Fibroblast of gingiva (primary cell): ENCODE measurements at regions not wholly inside any gene's neighbourhood (a gene's known extent, or its start where the extent isn't known, plus 50 kb on each side); places are given as distances from the start of the nearest gene placed in this dataset.
A peak's percentile ranks its signal among the peaks of the same experiment; 100 is the strongest.

ENCODE experiments used
- DNase-seq: peaks from one replicate; pipeline ENCODE4 v3.0.0-alpha.2; 2011; ENCODE audit warnings: low read depth

GRCh38 chr4:30783751-30784150 lies 63.6 kb downstream of the PCDH7 start:
- no peak for DNase-seq

DNA sequence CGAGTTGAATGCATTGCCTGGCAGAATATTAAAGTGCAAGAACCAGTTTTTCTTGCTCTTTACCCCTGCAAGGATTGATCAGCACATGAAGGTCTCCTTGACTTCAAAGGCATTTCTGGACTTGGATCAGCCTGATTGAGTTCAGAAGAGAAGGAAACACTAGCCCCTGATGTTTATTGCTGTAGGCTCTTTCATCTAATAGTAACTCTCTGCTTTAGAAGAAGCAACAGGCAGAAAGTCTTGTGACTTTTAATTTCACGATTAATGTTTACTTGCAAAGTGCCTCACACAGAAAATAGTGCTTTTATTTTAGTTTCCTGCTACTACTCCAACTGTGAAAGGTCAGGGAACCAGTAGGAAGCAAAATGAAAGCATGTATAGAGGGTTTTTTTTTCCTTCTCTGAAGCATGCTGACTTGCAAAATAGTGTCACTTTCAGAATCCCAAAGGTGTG lies 69.1 kb downstream of the PCDH7 start:
- DNase-seq: no peak

DNA sequence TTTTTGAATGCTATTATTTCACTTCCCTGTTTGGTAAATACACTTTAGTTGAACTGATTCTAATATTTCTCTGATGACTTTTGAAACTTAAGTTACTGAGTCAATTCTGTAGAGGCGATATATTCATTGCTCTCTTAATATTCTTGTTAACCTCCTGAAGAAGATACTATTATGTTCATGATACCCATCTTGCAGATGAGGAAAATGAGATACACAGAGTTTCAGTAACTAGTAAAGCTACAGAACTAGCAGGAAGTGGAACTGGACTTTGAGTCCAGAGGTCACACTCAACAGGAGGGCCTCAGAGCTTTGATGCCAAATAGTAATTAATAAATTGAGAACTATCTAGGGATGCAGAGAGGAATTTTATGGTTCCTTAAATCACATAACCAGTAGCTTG lies 70.0 kb downstream of the PCDH7 start:
- DNase-seq: no peak

DNA sequence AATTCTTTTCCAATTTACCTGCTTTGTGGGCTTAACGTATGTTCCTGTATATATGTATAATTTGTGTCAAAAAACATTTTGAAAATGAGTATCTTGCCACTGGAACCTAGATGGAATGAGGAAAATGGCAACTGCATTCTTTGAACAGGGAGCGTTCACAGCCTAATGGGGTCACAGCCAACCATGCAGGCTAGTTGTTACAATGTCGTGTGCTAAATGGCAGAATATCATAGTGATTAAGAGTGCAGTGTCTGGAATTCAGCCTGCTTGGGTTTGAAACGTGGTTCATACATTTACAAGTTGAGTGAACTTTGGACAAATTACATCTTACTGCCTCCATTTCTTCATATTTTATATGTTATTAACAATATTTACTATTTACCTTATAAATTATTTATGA lies 70.8 kb downstream of the PCDH7 start:
- DNase-seq: no peak

DNA sequence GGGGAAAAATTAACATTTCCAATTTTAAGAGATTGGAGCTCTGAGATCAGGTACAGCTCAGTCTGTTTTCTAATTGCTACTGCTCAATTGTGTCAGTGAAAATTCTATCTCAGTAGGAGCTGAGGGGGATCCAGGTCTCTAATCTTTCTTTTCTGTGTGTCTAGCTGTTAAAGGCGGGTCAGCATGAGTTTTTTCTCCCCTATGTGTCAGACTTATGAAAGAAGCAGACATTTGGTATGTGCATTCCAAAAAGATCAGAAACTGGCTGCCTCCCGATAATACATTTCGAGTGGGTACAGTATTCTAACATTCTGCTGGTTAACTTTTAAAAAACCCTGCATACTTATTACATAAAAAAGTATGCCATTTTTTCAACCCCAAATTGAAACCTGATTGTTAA lies 72.4 kb downstream of the PCDH7 start:
- DNase-seq: no peak

- DNase-seq: no peak
Measured at GRCh38 chr4:30801876-30802275, 81.7 kb downstream of the PCDH7 start.

- peak; percentile 1 for DNase-seq
Measured at GRCh38 chr4:30802622-30803323, 82.6 kb downstream of the PCDH7 start.

DNA sequence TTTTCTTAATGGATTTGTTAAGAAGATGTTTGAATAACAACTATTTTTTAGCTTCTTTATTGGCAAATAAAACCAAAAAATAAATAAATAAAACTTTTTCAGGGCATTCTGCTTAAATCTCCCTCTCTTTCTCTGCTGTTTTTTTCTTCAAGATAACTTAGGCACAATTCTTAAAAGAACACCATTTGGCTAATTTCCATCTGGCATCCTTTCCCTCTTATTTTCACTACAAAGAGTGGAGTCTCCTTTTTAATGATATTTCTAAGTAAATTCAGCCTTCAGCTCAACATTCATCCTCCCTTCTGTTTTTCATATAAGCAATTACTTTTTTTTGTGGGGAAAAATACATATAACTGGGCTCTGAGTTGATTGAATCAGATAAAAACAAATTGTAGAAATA lies 88.1 kb downstream of the PCDH7 start:
- no peak for DNase-seq

GRCh38 chr4:30811296-30811695 lies 91.1 kb downstream of the PCDH7 start:
- DNase-seq: no peak

GRCh38 chr4:30815685-30816084 lies 95.5 kb downstream of the PCDH7 start:
- no peak for DNase-seq

DNA sequence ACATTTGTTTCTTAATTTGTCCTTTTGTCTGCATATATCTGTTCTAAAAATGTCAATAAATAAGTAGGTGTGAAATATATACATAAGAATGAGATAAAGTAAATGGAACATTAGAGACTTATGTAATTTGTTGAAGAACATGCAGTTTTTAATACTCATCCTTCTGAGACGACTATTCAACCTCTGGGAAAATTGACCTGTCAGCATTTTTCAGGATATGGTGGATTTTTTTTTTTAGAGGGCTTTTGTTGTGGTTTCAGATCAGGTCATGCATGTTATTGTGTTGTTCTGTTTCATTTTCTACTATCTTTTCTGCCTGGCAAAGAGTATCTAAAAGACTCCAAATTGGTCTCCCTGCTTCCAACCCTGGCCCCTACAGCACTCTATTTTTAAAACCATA lies 97.3 kb downstream of the PCDH7 start:
- no peak for DNase-seq

DNA sequence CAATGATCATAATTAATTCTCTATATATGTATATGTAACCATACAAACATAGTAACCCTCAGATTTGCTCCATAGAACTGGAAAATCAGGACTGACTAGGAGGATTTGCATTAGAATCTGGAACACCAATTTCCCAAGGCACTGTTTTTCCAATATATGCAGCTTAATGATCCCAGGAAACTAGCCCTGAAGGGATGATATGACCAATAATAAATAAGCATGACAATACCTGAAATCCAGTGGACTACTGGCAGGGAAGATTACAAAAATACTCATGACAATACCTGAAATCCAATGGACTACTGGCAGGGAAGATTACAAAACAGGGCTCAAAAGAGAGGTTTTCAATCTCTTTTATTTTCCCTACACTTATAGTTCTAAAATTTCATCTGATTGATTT lies 98.4 kb downstream of the PCDH7 start:
- DNase-seq: no peak

DNA sequence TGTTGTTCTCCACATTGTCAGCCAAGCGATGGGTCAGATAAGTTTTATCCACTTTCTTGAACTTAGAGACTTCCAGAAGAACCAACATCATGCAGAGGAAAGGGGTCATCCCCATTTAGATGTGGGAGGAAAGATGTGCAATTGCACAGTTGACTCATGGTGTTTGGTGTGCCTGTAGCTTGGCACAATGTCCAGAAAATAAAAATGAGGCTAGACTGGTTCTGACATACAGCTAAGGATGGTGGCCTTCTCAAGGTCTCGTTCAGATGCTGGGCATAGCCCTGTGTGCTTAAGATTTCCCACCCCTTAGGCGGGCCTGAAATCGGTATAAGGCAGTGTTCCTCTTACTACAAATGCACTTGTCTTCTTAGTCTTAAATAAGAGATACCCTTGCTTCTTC lies 101.1 kb downstream of the PCDH7 start:
- DNase-seq: no peak

- no peak for DNase-seq
Measured at GRCh38 chr4:30821859-30822612, 101.9 kb downstream of the PCDH7 start.

- DNase-seq: no peak
Measured at GRCh38 chr4:30822911-30823551, 102.9 kb downstream of the PCDH7 start.

DNA sequence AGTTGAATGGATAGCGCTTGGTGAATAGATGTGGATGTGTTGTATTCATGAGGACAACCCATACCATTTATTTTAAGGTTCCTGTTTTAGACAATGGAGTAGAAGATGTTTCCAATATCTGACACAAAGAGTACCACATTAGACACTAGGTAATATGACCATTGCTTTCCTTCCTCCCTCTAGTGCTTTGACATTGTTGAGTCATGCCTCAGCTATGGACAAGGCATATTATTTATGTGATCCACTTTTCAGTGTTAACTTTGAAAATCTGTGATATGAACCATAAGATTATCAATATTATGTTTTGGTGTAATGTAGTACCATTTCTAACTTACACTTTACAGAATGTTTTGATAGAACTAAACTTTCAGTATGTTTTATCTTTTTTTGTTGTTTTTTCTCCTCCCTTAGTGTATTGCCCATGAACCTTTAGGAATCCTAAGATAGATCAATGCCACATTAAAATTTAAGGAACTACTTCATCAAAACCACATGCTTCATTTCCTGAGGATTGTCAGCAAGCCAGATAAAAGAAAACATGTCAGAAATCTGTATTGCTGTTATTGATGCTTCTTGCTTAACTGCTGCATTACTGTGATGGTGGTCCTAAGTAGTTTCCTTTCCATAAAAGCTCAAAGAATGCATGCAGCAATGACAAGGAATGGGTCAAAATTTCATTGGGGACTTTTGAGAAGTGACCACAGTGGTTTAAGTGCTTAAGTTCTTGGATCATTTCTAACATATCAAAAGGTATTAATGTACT lies 105.0 kb downstream of the PCDH7 start:
- no peak for DNase-seq

DNA sequence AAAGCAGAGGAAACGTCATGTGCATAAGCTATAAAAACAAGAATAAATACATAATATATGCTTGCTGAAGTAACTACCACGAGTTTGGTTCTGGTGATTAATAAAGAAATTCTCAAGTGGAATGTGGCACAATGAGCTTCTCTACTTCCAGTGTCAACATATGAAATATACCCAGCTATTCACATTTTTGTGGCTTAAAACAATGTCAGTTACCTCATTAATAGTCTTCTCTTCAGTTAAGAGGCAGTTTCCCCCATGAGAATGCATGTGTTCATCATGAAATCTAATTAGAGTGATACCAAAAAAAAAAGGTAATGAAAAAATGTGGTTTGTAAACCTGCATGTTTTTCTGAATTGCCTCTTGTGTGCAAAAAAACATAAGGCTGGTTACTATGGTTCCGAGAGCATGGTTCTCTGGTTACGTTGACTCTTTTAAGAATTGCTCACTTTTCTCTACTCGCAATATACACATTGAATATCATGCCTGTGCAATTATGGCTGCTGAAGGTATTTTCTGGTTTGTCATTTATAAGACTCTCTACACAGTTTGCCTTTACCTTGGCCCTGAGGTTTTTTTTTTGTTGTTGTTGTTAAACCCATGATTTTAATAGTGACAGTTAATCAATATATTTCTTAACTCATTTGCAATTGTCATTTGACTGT lies 108.2 kb downstream of the PCDH7 start:
- DNase-seq: no peak

DNA sequence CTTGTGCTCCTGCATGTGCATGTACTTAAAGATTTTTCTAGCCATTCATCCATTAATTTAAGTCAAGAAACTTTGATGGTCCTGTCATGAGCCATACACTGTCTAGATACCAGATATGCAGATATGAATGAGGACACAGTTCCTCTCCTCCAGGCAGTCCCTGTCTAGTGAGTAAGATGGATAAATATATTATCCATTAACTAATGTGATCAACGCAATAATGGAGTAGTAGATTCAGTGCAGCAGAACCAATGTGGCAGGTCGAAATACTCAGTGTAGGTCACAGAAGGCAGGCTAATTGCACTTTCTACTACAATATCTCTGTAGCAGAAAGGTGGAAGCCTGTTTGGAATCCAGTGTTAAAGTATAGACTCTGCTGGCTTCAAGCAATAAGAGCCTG lies 112.5 kb downstream of the PCDH7 start:
- DNase-seq: no peak

DNA sequence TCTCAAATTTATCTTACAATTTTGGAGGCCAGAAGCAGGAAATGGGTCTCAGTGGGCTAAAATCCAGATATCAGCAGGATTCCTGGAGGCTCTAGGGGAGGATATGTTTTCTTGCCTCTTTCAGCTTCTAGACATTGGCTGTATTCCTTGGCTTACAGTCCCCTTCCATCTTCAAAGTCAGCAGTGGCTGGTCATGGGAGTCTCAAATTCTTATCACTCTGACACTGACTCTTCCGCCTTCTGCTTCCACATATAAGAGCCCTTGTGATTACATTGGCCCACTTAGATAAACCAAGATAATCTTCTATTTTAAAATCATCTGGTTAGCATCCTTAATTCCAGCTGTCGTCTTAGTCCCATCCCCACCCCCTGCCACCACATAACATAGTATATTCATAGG lies 113.0 kb downstream of the PCDH7 start:
- DNase-seq: no peak

- DNase-seq: no peak
Measured at GRCh38 chr4:30835044-30835443, 114.9 kb downstream of the PCDH7 start.

- no peak for DNase-seq
Measured at GRCh38 chr4:30836231-30836630, 116.1 kb downstream of the PCDH7 start.

DNA sequence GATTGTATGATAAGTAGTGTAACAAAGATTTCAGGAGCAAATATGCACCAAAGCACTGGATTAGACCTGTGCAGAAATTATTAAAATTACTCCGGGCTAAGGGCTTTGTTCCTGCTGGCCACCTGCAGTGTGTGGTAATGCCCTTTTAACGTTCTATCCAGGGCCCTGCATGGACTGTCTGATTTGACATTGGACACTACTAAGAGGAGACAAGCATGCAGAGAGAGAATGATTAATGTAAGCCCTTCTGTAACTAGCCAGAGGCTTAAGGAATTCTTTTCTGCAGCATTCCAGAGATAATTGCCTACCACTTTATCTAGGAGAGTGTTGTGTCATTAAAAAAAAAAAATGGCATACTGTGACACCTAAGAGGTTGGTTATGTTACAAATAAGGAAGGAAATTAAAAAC lies 117.0 kb downstream of the PCDH7 start:
- DNase-seq: no peak
